ENCODE measurements at regions not wholly inside any gene's neighbourhood (a gene's known extent, or its start where the extent isn't known, plus 50 kb on each side); places are given as distances from the start of the nearest gene placed in this dataset.

DNA sequence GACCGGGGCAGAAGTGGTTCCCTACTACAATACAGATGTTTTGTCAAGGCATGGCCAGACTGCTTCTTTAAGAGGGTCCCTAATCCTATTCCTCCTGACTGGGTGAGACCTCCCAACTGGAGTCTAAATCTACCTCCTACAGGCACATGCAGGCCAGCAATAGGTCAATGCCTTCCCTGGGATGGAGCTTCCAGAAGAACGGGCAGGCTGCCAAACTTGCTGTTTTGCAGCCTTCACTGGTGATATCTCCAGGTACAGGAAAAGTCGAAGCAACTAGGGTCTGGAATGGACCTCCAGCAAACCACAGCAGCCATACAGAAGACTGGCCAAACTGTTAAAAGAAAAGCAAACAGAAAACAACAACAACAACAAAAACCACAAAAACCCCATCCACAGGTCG, 678.4 kb upstream of the DIAPH2 start:
- H3K79me2 ChIP-seq (ENCODE audit: control insufficient read depth, low read length), result no peaks in the 10 kb centered on the region
- no peaks in the 10 kb centered on the region for H3K36me3 ChIP-seq (ENCODE audit: control insufficient read depth, low read length)
- no peaks in the 10 kb centered on the region for H3K9me3 ChIP-seq (ENCODE audit: control insufficient read depth, insufficient read depth, low read length)
- TF ChIP-seq EZH2phosphoT487 (IDR thresholded peaks at IDR 0.05; ENCODE audit: borderline replicate concordance, low read length), result no peak
- TF ChIP-seq, protein P1, sequence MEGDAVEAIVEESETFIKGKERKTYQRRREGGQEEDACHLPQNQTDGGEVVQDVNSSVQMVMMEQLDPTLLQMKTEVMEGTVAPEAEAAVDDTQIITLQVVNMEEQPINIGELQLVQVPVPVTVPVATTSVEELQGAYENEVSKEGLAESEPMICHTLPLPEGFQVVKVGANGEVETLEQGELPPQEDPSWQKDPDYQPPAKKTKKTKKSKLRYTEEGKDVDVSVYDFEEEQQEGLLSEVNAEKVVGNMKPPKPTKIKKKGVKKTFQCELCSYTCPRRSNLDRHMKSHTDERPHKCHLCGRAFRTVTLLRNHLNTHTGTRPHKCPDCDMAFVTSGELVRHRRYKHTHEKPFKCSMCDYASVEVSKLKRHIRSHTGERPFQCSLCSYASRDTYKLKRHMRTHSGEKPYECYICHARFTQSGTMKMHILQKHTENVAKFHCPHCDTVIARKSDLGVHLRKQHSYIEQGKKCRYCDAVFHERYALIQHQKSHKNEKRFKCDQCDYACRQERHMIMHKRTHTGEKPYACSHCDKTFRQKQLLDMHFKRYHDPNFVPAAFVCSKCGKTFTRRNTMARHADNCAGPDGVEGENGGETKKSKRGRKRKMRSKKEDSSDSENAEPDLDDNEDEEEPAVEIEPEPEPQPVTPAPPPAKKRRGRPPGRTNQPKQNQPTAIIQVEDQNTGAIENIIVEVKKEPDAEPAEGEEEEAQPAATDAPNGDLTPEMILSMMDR (IDR thresholded peaks at IDR 0.05; ENCODE audit: low read depth, low read length, poor library complexity, severe bottlenecking), result no peak
- no peaks in the 10 kb centered on the region for H4K20me1 ChIP-seq (ENCODE audit: control insufficient read depth, insufficient read depth, low read depth, low read length)
- H3K4me2 ChIP-seq (ENCODE audit: low read length), result no peak overlapping the region
- H3K27ac ChIP-seq (ENCODE audit: low read depth, low read length), result no peak overlapping the region
- H3K4me1 ChIP-seq (ENCODE audit: control insufficient read depth, low read length), result no peaks in the 10 kb centered on the region
- H3K4me3 ChIP-seq (ENCODE audit: low read length), result no peak overlapping the region
- H3K9me2 ChIP-seq (replicated peaks; ENCODE audit: control insufficient read depth, low read length), result no peaks in the 10 kb centered on the region
- H3F3A ChIP-seq (ENCODE audit: control insufficient read depth, insufficient read depth), result no peaks in the 10 kb centered on the region
- no peaks in the 10 kb centered on the region for H3K27me3 ChIP-seq (ENCODE audit: control insufficient read depth, low read length)

DNA sequence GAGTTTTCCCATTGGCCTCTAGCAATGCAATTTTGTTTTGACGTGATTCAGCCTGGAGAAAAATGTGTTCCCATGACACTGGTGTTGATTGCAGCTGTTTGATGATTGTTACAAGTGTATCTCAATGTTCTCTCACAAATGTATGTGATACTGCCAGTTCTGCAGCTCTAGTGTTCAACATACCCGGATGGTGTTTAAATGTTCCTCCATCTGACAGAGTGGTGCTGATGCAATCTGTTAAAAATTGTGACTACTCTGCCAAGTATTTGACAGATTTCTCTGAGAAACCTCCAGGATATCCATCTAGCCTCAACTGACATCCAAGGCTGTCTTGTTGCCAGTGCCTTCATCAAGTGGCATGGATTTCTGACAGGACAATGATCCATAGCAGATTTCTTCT, 657.2 kb upstream of the DIAPH2 start:
- Histone ChIP-seq H3K9me2 (replicated peaks; ENCODE audit: control insufficient read depth, low read length) (no peaks in the 10 kb centered on the region), H3K4me2 (ENCODE audit: low read length) (no peak overlapping the region), H3K27ac (ENCODE audit: low read depth, low read length) (no peak overlapping the region), H3K4me3 (ENCODE audit: low read length) (no peak overlapping the region), H3K4me1 (ENCODE audit: control insufficient read depth, low read length) (no peaks in the 10 kb centered on the region), H3K27me3 (ENCODE audit: control insufficient read depth, low read length) (no peaks in the 10 kb centered on the region), H3K9me3 (ENCODE audit: control insufficient read depth, insufficient read depth, low read length) (no peaks in the 10 kb centered on the region), H3K79me2 (ENCODE audit: control insufficient read depth, low read length) (no peaks in the 10 kb centered on the region), H3F3A (ENCODE audit: control insufficient read depth, insufficient read depth) (no peaks in the 10 kb centered on the region), H4K20me1 (ENCODE audit: control insufficient read depth, insufficient read depth, low read depth, low read length) (no peaks in the 10 kb centered on the region), H3K36me3 (ENCODE audit: control insufficient read depth, low read length) (no peaks in the 10 kb centered on the region)
- TF ChIP-seq, protein P1 (IDR thresholded peaks at IDR 0.05; ENCODE audit: low read depth, low read length, poor library complexity, severe bottlenecking), result no peak
- no peak for TF ChIP-seq EZH2phosphoT487 (IDR thresholded peaks at IDR 0.05; ENCODE audit: borderline replicate concordance, low read length)

GRCh38 chrX:96052078-96052477, 632.6 kb upstream of the DIAPH2 start:
- Histone ChIP-seq H3K4me3 (ENCODE audit: low read length) (no peak overlapping the region), H3K27me3 (ENCODE audit: control insufficient read depth, low read length) (no peaks in the 10 kb centered on the region), H3K79me2 (ENCODE audit: control insufficient read depth, low read length) (no peaks in the 10 kb centered on the region), H3K9me3 (ENCODE audit: control insufficient read depth, insufficient read depth, low read length) (no peaks in the 10 kb centered on the region), H3K4me1 (ENCODE audit: control insufficient read depth, low read length) (no peaks in the 10 kb centered on the region), H3K9me2 (replicated peaks; ENCODE audit: control insufficient read depth, low read length) (no peaks in the 10 kb centered on the region), H3K36me3 (ENCODE audit: control insufficient read depth, low read length) (no peaks in the 10 kb centered on the region), H3F3A (ENCODE audit: control insufficient read depth, insufficient read depth) (no peaks in the 10 kb centered on the region), H3K27ac (ENCODE audit: low read depth, low read length) (no peak overlapping the region), H4K20me1 (ENCODE audit: control insufficient read depth, insufficient read depth, low read depth, low read length) (no peaks in the 10 kb centered on the region), H3K4me2 (ENCODE audit: low read length) (no peak overlapping the region)
- TF ChIP-seq, protein P1 (IDR thresholded peaks at IDR 0.05; ENCODE audit: low read depth, low read length, poor library complexity, severe bottlenecking), result no peak
- no peak for TF ChIP-seq EZH2phosphoT487 (IDR thresholded peaks at IDR 0.05; ENCODE audit: borderline replicate concordance, low read length)

GRCh38 chrX:96081891-96082290, 602.8 kb upstream of the DIAPH2 start:
- no peaks in the 10 kb centered on the region for H3K27me3 ChIP-seq (ENCODE audit: control insufficient read depth, low read length)
- no peaks in the 10 kb centered on the region for H4K20me1 ChIP-seq (ENCODE audit: control insufficient read depth, insufficient read depth, low read depth, low read length)
- no peak overlapping the region for H3K4me3 ChIP-seq (ENCODE audit: low read length)
- no peaks in the 10 kb centered on the region for H3F3A ChIP-seq (ENCODE audit: control insufficient read depth, insufficient read depth)
- no peak for TF ChIP-seq EZH2phosphoT487 (IDR thresholded peaks at IDR 0.05; ENCODE audit: borderline replicate concordance, low read length)
- no peaks in the 10 kb centered on the region for H3K36me3 ChIP-seq (ENCODE audit: control insufficient read depth, low read length)
- H3K9me2 ChIP-seq (replicated peaks; ENCODE audit: control insufficient read depth, low read length), result no peaks in the 10 kb centered on the region
- no peaks in the 10 kb centered on the region for H3K9me3 ChIP-seq (ENCODE audit: control insufficient read depth, insufficient read depth, low read length)
- no peaks in the 10 kb centered on the region for H3K79me2 ChIP-seq (ENCODE audit: control insufficient read depth, low read length)
- no peak overlapping the region for H3K4me2 ChIP-seq (ENCODE audit: low read length)
- no peak overlapping the region for H3K27ac ChIP-seq (ENCODE audit: low read depth, low read length)
- no peaks in the 10 kb centered on the region for H3K4me1 ChIP-seq (ENCODE audit: control insufficient read depth, low read length)

All from DOHH2 (cell line).